ENCODE measurements at regions not wholly inside any gene's neighbourhood (a gene's known extent, or its start where the extent isn't known, plus 50 kb on each side); places are given as distances from the start of the nearest gene placed in this dataset.

DNA sequence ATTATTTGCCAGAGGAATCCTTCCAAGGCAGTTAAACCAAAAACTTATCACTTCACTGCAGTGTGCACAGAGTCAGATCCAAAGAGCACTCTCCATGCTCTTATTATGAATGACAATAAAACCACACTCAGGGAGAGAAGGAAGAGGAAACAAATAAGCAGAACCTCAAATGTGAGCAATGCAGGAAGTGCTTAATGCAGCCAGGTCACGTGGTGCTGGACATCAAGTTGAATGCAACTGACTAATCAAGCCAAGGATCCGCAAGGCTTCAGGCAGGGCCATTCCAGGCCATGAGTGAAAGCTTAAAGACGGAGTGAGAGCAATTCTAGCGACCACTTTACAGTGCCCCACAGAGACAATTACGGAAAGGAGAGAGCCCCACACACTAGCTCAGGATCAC, 230.4 kb upstream of the PUM3 start:
- Histone ChIP-seq H2AFZ (no peak overlapping the region), H3K79me2 (ENCODE audit: low read depth) (no peaks in the 10 kb centered on the region), H3K27ac (no peak overlapping the region), H3F3A (ENCODE audit: insufficient read depth, low read depth) (no peaks in the 10 kb centered on the region), H3K4me3 (no peak overlapping the region), H3K4me2 (no peak overlapping the region), H3K36me3 (ENCODE audit: low read depth) (no peaks in the 10 kb centered on the region), H3K9me3 (ENCODE audit: insufficient read depth, low read depth) (no peaks in the 10 kb centered on the region), H3K4me1 (replicated peaks; ENCODE audit: insufficient read depth) (no peaks in the 10 kb centered on the region), H3K27me3 (ENCODE audit: insufficient read depth, low read depth) (no peaks in the 10 kb centered on the region), H3K9me2 (ENCODE audit: insufficient read depth) (no peaks in the 10 kb centered on the region), H4K20me1 (ENCODE audit: insufficient read depth) (no peaks in the 10 kb centered on the region)
- POLR2A ChIA-PET (ENCODE audit: unreplicated experiment), result no interaction called here
- DNase-seq, result no peak
- no TSS peak for BruUV-seq (replicated peaks)
- CTCF ChIA-PET, result no interaction called here
- intact Hi-C loops (cut with micrococcal nuclease; ENCODE audit: unreplicated experiment), result no loop called here
- TF ChIP-seq EZH2 (IDR thresholded peaks at IDR 0.05; ENCODE audit: low read depth) (no peak), CTCF (conservative IDR thresholded peaks at IDR 0.05) (no peak)

DNA sequence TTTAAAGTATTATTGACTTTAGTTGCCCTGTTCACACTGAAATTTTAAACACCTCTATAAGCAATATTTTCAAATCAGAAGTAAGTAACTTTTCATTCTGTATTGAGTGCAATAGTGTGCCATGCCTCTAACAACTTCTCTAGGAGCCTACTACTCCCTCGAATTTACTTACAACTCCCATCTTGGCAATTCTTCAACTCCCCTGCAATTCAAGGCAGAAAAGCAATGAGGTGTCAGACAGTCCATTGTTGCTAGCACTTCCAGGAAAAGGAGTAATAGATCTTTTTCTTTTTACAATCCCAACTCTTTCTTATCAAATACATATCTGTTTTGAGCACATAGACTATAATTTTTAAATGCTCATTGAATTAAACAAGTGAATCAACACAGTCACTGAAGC, 222.7 kb upstream of the PUM3 start:
- no peaks in the 10 kb centered on the region for H3K36me3 ChIP-seq (ENCODE audit: low read depth)
- H3F3A ChIP-seq (ENCODE audit: insufficient read depth, low read depth), result no peaks in the 10 kb centered on the region
- H4K20me1 ChIP-seq (ENCODE audit: insufficient read depth), result no peaks in the 10 kb centered on the region
- H3K79me2 ChIP-seq (ENCODE audit: low read depth), result no peaks in the 10 kb centered on the region
- no peaks in the 10 kb centered on the region for H3K27me3 ChIP-seq (ENCODE audit: insufficient read depth, low read depth)
- TF ChIP-seq CTCF (conservative IDR thresholded peaks at IDR 0.05) (no peak), EZH2 (IDR thresholded peaks at IDR 0.05; ENCODE audit: low read depth) (no peak)
- no peaks in the 10 kb centered on the region for H3K9me3 ChIP-seq (ENCODE audit: insufficient read depth, low read depth)
- no peak overlapping the region for H2AFZ ChIP-seq
- no peaks in the 10 kb centered on the region for H3K9me2 ChIP-seq (ENCODE audit: insufficient read depth)
- intact Hi-C loops (cut with micrococcal nuclease; ENCODE audit: unreplicated experiment), result no loop called here
- DNase-seq, result no peak
- no peak overlapping the region for H3K27ac ChIP-seq
- CTCF ChIA-PET, result no interaction called here
- no peak overlapping the region for H3K4me2 ChIP-seq
- no peaks in the 10 kb centered on the region for H3K4me1 ChIP-seq (replicated peaks; ENCODE audit: insufficient read depth)
- BruUV-seq (replicated peaks), result no TSS peak
- POLR2A ChIA-PET (ENCODE audit: unreplicated experiment), result no interaction called here
- H3K4me3 ChIP-seq, result no peak overlapping the region

GRCh38 chr9:3059781-3060468, 216.0 kb upstream of the PUM3 start:
- H3K27me3 ChIP-seq (ENCODE audit: insufficient read depth, low read depth), result no peaks in the 10 kb centered on the region
- no TSS peak for BruUV-seq (replicated peaks)
- no peak for DNase-seq
- no peaks in the 10 kb centered on the region for H3K79me2 ChIP-seq (ENCODE audit: low read depth)
- H3K9me3 ChIP-seq (ENCODE audit: insufficient read depth, low read depth), result no peaks in the 10 kb centered on the region
- no peak overlapping the region for H3K27ac ChIP-seq
- no peaks in the 10 kb centered on the region for H3K9me2 ChIP-seq (ENCODE audit: insufficient read depth)
- ChIA-PET POLR2A (ENCODE audit: unreplicated experiment) (no interaction called here), CTCF (no interaction called here)
- H3K36me3 ChIP-seq (ENCODE audit: low read depth), result no peaks in the 10 kb centered on the region
- H3K4me2 ChIP-seq, result no peak overlapping the region
- intact Hi-C loops (cut with micrococcal nuclease; ENCODE audit: unreplicated experiment), result no loop called here
- no peak overlapping the region for H3K4me3 ChIP-seq
- no peaks in the 10 kb centered on the region for H3K4me1 ChIP-seq (replicated peaks; ENCODE audit: insufficient read depth)
- no peak overlapping the region for H2AFZ ChIP-seq
- no peaks in the 10 kb centered on the region for H3F3A ChIP-seq (ENCODE audit: insufficient read depth, low read depth)
- no peaks in the 10 kb centered on the region for H4K20me1 ChIP-seq (ENCODE audit: insufficient read depth)
- TF ChIP-seq CTCF (conservative IDR thresholded peaks at IDR 0.05) (no peak), EZH2 (IDR thresholded peaks at IDR 0.05; ENCODE audit: low read depth) (no peak)

All from PC-9 (cell line).